Right kidney (tissue), 1 donor: ENCODE measurements at regions not wholly inside any gene's neighbourhood (a gene's known extent, or its start where the extent isn't known, plus 50 kb on each side); places are given as distances from the start of the nearest gene placed in this dataset.

Experiments used
- DNase-seq: peaks from one replicate; pipeline ENCODE4 v3.0.0-alpha.2; 2016

DNA sequence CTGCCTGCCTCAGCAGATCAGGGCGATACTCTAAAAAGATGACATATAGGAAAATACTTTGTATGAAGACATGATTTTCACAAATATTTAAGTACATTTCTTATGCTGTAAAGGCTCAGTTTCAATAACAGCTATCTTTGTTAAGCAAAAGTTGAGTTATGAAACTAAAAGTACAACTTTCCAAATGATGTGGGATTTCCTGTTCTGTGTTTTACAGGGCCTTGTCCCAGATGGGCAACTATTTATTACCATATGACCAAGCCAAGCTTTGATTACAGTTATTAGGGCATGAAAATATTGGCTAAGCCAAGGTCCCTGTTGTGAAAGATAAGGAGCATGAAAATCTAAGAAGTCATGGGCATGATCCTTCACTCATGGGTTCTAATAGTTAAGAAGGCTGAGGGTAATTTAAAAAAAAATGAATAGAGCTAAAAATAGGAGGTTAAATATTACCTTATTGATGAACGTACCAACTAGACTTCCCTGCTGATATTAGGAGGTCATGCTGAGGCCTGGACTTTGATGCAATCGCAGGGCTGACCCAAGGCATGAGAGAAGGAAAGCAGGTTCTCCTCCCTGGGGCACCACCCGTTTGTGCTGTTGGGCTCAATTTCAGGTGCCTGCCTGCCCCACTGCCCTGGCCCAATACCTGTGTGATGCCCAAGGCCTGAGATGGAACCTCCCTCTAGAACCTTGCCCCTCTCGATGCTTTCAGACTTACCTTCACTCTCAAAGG is 294.4 kb upstream of the PRDM1 start:
- DNase-seq = no peak

DNA sequence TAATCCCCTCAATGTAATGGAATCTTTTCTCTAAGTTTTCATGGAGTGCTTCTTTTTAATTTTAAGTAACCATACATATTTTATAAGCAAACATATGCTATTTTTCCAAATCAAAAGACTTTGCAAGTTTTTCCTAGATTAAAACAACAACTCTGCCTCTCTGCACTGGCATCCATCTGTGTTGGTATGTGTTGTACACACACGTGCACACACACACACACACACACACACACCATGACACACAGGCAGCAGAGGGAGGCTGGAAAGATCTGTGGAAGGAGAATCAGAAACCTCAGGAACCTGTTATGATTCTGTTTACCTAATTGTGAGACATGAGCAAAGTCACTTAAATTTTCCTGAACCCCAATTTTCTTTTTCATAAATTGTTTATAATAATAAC is 295.0 kb upstream of the PRDM1 start:
- DNase-seq = no peak

DNA sequence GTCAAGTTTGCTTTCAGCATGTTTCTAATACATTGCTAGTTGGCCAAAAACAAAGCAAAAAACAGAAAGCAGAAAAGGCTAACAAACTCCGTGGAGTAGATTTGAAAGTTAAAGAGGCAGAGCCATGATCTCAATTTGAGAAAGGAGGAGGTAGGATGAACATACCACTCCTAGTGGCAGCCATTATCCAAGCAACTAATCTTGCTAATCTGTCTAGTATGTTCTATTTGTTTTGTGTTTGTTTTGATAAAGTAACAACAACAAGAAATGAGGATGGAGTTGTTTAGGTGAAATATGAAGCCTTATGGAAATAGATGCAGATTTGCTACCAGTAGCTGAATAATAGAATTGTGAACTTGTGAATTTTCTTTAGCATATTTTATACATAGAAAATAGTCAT is 295.5 kb upstream of the PRDM1 start:
- DNase-seq = no peak

DNA sequence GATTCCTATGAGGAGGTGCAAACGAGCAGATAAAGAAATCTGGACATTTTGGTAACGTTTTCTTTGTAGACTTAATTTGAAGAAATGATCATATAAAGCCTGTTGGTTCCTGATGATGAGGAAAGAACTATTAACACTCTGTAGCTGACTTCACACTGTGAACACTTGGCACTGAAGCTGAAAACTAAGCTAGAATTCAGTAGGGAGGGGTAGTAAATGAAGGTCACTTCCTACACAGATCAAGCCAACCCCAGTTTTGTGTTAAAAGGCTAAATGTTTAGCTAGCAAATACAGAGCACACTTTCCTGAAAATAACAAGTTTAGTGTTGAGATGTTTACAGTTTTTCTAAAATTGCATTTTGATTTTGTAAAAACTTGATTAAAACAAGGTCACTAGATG is 296.2 kb upstream of the PRDM1 start:
- DNase-seq = no peak

DNA sequence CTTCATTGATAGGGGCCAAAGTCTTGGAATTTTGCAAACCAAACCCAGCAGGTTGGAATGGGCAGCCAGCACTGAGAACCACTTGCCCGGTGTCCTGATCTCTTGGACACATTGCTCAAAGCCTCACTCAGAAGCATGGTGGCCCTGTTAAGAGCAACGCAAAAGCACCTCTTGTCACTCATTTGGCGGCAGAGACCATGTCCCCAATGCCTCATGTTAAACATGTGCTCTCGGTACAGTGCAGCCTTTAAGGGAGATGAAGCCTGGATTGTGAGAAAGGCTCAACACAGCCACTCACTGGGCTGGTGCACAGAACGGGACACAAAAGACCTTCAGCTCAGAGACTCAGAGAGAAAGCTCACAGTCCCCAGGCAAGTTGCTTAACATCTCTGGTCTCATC is 298.4 kb upstream of the PRDM1 start:
- DNase-seq = no peak

DNA sequence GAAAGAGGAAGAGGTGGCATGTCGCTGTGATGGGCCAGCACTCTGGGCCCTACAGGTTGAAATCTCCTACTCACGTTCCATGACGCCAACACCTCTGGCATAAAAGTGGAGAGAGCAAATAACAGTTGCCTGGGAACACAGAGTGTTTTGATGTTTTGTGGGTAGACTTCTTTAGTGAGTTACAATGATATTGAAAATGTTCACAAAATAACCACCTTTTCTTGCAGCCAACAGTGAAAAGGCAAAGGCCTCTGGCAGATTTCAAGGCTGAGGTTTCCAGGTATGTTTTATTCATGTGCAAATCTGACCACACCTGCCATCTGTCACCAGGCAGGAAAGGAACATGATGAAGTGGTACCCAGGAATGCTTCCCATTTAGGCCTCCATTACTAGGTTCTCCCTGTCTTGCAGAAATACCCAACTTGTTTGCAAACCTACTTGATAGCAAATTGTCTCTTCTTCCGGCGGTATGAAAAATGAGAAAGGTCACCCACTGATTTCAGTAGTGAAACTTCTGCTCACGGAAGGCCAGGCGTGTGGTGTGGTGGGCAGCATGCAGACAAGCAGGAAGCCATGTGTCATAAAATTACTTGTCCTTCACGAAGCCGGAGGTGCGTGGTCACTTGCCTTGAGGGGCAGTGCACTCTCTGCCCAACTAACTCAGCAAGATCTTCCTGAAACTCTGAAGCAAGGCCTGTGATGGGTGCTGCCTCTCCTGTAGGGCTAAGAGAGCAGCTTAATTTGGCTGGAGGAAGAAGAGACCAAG is 299.1 kb upstream of the PRDM1 start:
- no peak for DNase-seq

DNA sequence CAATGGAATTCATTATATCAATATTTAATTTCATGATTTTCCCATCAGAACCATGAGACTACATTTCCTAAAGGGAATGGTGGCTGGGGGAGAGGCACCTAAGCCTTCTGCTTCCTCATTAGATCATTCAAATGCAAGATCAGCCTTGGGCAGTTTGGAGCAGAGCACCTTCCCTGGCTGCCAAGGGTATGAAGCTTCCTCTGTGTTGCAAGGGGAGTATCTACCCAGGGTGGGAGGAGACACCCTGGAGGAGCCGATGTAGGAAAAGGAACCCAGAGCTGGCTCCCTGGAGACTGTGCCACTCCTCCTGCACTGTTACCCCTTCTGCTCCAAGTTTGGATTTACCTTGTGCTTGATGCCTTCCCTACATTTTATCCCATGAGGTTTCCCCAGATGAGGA is 299.7 kb upstream of the PRDM1 start:
- no peak for DNase-seq

DNA sequence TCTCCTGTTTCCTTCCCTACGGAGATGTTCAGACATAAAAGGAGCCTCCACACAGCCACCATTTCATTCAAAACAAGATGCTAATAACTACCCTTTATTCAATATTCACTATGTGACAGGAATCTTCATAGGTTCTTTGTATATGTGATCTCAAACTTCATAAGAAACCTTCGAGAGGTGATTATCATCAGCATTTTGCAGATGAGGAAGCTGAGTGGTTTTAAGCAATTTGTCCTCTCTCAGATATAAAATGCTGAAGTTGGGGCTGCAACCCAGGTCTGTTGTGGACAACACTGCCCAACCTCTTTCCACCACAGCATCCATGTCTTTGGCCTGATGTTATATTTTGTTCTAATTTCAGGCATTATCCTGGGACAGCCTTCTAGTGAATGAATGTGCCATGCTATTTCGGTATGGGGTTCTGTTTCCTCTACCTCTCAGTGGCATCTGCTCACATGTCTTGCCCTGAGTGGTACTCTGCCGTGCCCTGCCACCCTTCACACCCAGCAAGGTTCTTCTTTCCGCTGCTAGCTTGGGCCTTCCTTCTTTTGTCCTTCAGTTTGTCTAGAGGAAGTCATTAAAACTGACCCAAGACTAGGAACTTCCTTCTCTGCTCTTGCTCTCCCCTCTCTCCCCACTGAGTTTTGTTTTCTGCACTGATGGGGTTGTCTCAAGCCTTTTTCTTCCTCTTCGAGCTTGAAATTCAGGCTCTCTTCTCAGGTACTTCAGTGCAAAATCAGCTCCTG is 300.9 kb upstream of the PRDM1 start:
- no peak for DNase-seq

DNA sequence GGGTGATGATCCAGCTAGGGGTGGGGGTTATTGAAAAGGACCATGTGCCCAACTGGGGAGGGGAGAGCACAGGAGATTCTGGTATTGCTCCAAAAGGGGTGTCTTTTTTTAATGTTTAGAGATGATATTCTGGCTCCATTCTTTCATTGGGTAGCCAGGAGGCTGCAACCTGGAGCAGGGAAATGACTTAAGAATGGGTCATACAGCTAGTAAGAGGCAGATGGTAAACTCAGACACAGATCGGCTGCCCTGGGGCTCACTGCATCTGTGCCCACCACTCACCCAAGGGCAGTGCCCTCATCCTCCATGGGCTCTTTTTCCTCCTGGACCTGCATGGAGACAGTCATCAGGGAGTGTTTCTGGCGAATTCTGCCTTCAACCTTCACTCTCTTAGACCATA is 302.0 kb upstream of the PRDM1 start:
- no peak for DNase-seq

DNA sequence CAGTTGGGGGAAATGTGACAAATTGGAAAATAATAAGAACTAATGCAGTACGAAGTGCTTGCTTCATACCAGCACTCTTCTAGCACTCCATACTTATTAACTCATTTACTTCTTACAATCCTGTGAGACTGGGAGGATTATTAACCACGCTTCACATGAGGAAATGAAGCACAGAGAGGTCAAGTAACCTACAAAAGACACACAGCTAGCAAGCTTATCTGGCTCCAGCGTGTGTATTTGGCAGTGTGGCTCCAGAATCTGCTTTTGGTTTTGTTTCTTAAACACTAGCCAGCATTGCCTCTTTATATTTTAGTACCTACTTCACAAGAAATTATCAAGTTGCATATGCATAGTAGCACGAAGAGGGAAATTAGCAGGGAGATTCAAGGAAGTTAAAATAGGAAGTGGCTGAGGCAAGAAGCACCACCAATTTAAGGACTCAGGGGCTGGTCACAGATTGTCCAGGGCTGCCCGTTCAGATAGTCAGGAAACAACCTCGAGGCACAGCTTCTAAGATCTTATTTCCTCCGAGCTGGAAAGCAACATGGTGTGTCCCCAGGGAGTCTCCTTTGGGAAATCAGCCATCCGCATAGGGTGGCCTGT is 302.7 kb upstream of the PRDM1 start:
- DNase-seq = no peak

DNA sequence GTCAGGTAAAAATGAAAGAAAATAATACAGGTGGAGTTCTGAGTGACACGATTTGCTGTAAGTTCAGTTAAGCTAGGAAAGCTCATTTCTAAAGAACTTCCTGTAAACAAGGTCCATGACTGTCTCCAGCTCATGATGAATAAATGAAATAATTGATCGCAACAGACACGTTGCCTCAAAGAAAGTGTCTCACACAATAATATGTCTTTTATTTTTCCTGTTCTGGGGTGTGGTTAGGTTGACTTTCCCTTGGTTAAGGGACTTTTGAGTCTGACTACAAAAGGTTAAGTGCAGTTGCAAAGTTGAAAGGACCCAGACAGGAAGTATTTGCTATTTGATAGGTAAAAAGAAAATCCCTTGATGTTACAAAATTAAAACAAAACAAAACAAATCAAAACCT is 304.2 kb upstream of the PRDM1 start:
- DNase-seq = no peak

DNA sequence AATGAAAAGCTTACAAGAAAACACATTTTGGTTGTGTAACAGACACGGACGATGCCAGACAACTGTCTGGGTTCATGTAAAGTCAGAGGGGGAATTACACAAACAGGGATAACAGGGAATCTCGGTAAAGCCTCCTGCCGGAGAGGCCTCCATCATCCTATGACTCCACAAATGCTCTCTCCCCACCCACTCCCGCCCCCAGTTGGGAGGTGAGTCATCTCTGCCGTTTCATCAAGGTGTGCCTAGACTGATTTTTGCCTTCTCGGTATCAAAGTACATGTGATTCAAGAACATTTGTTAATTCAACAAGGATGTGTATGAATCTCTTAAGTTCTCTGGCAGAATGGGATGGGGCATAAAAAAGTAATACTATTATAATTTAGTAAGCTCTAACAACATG is 304.9 kb upstream of the PRDM1 start:
- DNase-seq = no peak

DNA sequence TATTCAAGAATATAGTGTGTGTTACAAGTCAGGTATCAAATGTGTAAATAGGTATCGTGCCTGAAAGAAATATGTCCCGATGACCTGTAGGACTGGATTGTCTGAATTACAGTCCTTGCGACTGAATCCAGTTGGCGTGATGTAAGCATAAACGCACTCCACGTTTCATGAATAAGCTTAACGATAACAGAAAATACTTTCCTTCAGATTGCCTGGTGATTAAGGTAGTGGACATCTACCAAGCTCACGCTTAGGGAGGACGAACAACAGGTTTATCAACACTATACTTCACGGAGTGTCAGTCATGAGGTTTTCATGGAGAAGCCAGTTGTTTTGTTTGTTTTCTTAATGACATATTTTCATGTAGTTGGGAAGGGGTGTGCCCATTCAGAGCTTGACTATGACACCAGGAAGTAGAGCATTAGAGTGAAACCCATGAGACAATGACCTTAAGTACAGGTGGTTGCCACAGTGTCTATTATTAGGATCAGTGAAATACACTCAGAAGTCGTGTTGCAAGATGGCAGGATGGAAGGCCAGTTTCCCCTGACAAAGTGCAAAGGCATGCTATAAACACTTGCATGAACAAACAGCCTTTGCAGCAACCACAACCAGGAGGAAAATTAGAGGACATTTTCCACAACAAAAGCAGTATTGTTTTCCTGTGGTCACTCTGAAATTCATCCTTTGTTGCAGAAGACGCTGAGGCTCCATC is 305.8 kb upstream of the PRDM1 start:
- no peak for DNase-seq

DNA sequence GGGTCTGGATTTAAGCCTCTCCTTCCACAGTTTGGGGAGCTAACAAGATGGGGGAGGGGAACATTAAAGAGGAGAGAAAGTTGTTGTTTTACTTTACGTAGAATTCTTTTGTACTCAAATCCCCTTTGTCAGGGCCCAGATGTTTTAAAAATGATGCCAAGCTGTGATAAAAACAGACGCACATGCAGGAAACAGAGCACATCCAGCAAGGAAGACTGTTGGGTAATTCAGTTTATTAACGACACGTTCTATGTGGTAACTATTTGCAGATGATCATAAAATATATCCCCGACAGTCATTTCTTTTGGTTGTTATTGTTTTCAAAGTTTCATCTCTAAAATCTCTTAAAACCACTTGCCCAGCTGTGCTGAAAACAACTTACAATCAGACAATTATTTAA is 307.0 kb upstream of the PRDM1 start:
- no peak for DNase-seq

DNA sequence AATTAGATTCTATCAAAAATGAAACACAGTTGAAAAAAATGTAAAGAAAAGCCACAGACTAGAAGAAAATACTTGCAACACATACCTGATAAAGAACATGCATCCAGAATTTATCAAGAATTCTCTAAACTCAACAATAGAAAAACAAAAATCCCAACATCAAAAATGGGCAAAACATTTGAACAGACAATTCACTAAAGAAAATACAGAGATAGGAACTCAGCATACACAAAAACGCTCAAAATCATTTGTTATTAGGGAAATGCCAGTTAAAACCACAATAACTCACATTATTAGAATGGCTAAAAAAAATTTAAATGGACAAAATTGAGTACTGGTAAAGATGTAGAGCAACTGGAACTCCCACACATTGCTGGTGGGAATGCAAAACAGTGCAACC is 311.0 kb upstream of the PRDM1 start:
- DNase-seq = no peak

DNA sequence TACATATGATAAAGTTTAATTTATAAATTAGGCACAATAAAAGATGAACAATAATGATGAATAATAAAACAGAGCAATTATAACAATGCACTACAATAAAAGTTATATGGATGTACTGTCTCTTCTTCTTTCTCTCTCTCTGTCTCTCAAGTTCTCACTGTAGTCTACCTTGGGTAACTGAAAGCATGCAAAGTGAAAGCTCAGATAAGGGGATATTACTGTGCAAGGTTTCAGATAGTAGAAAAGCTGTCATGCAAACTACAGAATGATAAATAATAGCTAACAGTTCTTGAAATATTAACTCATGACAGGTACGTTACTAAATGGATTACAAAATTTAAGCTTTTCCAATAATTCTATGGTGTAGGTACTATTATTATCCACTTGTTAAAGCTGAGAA is 311.9 kb upstream of the PRDM1 start:
- DNase-seq = no peak

DNA sequence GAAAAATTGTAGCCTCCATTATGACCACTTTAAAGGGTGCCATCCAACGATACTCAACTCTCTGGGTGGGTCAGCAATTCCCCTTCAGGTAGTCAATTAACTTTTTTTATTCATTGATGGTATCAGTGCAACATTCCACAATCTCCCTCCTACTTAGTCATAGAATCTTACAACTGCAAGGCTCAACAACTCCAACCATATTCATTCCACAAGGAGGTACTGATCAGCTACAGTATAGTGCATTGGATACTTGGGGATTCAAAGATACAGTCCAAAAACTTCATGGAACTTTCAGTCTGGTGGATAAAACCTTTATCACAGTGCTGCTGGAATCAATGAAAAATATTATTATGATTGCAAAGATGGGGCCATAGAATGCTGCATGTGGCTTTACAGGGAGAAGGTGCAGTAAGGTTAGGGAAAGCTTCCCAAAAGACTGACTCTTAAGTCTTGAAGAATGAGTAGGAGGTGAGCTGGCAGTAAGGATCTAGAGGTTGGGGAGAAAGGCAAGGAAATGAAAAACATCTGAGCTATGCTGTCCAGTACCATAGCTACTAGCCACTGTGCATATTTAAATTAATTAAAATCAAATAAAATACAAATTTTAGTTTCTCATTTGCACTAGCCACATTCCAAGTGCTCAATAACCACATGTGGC is 314.7 kb upstream of the PRDM1 start:
- no peak for DNase-seq

DNA sequence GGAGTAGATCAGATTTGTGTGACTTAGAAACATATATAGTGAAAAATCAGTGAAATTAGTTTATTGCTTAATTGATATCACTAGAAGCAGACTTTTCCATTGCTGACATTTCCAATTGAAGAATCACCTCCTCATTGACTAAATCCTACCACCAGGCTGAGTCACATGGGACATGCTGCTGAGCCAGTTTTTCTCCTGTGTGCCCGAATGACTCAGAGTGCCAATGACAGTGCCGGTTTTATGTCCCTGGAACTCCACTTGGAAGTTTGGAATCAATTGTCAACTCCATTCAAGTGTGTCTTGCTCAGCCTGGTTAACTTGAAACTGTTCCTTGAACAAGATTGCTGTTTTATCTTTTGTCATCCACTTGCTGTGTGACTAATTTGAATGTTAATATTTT is 316.1 kb upstream of the PRDM1 start:
- no peak for DNase-seq

DNA sequence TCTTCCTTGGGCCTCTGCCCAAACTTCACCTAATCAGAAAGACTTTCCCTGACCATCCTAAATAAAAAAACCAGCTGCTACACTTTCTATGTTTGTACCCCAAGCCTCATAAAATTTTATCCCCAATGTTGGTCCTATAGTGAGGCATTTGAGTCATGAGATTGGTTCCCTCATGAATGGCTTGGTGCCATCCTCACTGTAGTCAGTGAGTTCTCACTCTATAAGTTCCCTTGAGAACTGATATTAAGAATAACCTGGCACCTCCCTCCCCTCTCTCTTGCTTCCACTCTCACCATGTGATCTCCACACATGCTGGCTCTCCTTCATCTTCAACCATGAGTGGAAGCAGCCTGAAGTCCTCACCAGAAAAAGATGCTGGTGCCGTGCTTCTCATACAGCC is 316.9 kb upstream of the PRDM1 start:
- no peak for DNase-seq

DNA sequence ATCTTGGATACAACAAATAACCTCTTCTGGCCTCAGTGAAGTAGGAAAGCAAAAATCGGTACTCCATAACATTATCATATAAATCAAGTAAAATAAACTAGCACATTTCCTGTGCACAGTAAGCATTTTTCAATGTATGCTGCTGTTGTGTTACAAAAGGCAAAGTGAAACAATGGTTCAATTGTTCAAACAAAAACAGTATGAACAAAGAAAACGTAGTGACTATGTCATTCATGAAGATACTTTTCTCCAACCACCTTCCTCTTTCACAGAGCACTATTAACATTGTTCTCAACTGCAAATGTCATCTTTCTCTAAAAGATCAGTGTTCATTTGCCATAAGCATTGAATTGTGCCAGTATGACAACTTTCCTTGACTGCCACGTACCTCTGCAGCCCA is 318.6 kb upstream of the PRDM1 start:
- no peak for DNase-seq

DNA sequence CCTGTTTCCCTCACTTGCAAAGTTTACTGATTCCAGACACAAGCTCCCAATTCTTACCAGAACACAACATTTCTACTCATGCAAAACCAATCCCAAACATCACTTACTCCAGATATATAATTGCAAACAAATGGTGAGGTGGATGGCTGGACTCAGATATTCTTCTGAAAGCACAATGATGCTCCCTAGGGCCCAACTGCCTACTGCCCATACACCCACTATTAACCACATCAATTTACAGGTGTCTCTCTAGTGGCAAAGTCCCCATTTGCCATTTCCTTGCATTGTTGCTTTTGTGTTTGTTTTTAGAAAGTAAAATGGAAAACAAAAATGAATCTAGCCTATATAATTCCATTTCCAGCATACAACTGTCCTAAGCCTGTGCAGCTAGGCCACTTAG is 320.9 kb upstream of the PRDM1 start:
- DNase-seq = no peak

DNA sequence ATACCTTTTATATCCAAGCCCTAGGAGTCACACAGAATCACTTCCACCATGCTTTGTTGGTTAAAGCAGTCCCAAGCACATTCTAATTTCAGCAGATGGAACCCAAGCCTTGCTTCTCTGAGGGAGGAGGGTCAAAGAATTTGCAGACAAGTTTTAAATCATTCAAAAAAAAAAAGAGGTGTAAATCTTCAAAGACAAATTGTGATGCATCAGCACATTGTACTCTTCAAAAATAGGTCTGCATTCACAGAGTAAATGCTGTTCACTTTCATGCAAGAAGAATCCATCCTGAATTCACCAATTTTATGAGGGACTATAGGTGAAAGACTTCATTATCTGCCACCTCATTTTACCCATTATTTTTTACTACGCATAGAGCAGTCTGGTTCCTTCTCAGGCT is 321.8 kb upstream of the PRDM1 start:
- DNase-seq = no peak
